Liver (tissue), 3 donors: ENCODE measurements at regions not wholly inside any gene's neighbourhood (a gene's known extent, or its start where the extent isn't known, plus 50 kb on each side); places are given as distances from the start of the nearest gene placed in this dataset.

Experiments
- CTCF ChIP-seq: fragments of 150-350 bp; IDR thresholded peaks from 2 replicates; pipeline ENCODE4 v1.5.1; 2017; ENCODE audit warnings: improper control_type of control experiment, low read depth, low read length; ENCODE audit not compliant: missing input control
- HNF4G ChIP-seq: IDR thresholded peaks from 2 replicates; pipeline ENCODE4 v1.6.1; 2016; ENCODE audit warnings: antibody characterized with exemption
- JUND ChIP-seq, 2 donors: IDR thresholded peaks; 2 replicates each; pipeline ENCODE4 v1.6.1; 2016; ENCODE audit warnings: antibody characterized with exemption in 2 of 2
- MAX ChIP-seq: IDR thresholded peaks from 2 replicates; pipeline ENCODE4 v1.6.1; 2016; ENCODE audit warnings: antibody characterized with exemption
- NR2F2 ChIP-seq: IDR thresholded peaks from 2 replicates; pipeline ENCODE4 v1.6.1; 2016; ENCODE audit warnings: antibody characterized with exemption
- SP1 ChIP-seq: IDR thresholded peaks from 2 replicates; pipeline ENCODE4 v1.6.1; 2018; ENCODE audit warnings: antibody characterized with exemption, mild to moderate bottlenecking
- donor health status: healthy.
- donor health status: healthy.

GRCh38 chr18:54075689-54076088, 148.8 kb downstream of the MBD2 start:
- TF ChIP-seq CTCF (no peak), MAX (no peak), NR2F2 (no peak), SP1 (no peak), HNF4G (no peak), JUND (IDR thresholded peaks at IDR 0.05) (no peak)
